Upper lobe of left lung (tissue), 6 donors: ENCODE measurements at regions not wholly inside any gene's neighbourhood (a gene's known extent, or its start where the extent isn't known, plus 50 kb on each side); places are given as distances from the start of the nearest gene placed in this dataset.

Source experiments
- ATAC-seq, 2 donors: fragments of 200-7000 bp; cut with Tn5 transposase; one replicate each; pipeline ENCODE4 v1.9.1; 2022; ENCODE audit warnings: mild to moderate bottlenecking in 2 of 2, moderate library complexity in 2 of 2; ENCODE audit not compliant: low FRiP score in 2 of 2
- DNase-seq, 2 donors: peaks; one replicate each; pipeline ENCODE4 v3.0.0-alpha.2; 2019 to 2020
- H3K27ac ChIP-seq, 4 donors: fragments of 200-600 bp; sonication (generic); one replicate each; pipeline ENCODE4 v1.5.1; 2016 to 2019
- H3K27me3 ChIP-seq, 4 donors: fragments of 200-600 bp; sonication (generic); one replicate each; pipeline ENCODE4 v1.5.1; 2017 to 2019
- H3K36me3 ChIP-seq, 4 donors: fragments of 200-600 bp; sonication (generic); one replicate each; pipeline ENCODE4 v1.5.1; 2016 to 2019
- H3K4me1 ChIP-seq, 4 donors: fragments of 200-600 bp; sonication (generic); one replicate each; pipeline ENCODE4 v1.5.1; 2018 to 2019
- H3K4me3 ChIP-seq, 4 donors: fragments of 200-600 bp; sonication (generic); one replicate each; pipeline ENCODE4 v1.5.1; 2017 to 2019; ENCODE audit warnings: mild to moderate bottlenecking in 2 of 4, moderate library complexity in 1 of 4
- H3K9me3 ChIP-seq, 4 donors: fragments of 200-600 bp; sonication (generic); one replicate each; pipeline ENCODE4 v1.5.1; 2018 to 2019
- CTCF ChIP-seq, 6 experiments: fragments of 450-650 bp in 4 of 6; fragments of 200-600 bp in 2 of 6; sonication (generic) in 2 of 6; IDR thresholded peaks; one replicate each; pipeline ENCODE4 v1.5.1; 2016 to 2019; ENCODE audit warnings: antibody characterized with exemption in 6 of 6
- EP300 ChIP-seq, 4 donors: sonication (generic); formaldehyde crosslinking; IDR thresholded peaks; one replicate each; pipeline ENCODE4 v1.5.1; 2017; ENCODE audit warnings: antibody characterized with exemption in 4 of 4, control low read depth in 2 of 4
- POLR2A ChIP-seq, 4 donors: fragments of 450-650 bp; IDR thresholded peaks; one replicate each; pipeline ENCODE4 v1.5.1; 2016 to 2017; ENCODE audit warnings: antibody characterized with exemption in 4 of 4, mild to moderate bottlenecking in 2 of 4
- POLR2AphosphoS5 ChIP-seq, 2 donors: sonication (generic); formaldehyde crosslinking; IDR thresholded peaks; one replicate each; pipeline ENCODE4 v1.5.1; 2017; ENCODE audit warnings: antibody characterized with exemption in 2 of 2
- WGBS, 2 donors: methylation state at CpG; one replicate each; pipeline ENCODE4 v1.1.5; 2017 to 2018; 5-methylcytosine and 5-hydroxymethylcytosine counted together
- donor health status: DM: no; HTN: no; CAD: no; lungs with moderate emphysema.
- donor health status: DM: no; HTN: yes; CAD: no; lungs with severe emphysema.

DNA sequence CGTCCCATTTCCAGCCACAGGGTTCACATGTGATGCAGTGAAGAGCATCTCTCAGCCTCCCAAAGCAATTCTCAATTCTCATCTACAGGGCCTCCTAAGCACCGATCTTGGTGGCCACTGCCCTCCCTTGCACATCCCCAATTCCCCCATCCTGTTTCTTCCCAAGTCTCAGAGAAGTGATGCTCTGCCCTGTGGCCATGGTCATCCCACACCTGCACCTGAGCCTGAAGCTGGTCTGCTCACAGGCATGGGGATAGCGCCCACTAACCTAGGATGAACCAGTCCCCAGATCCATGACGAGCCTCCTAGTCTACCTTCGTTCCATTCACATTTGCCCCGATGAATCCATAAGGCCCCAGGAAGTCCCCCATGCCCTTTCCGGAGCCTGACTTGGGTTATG lies 201.5 kb downstream of the UACA start:
- H3K4me1 ChIP-seq: peaks cover 11 to 15% (median 12%) of the 10 kb centered on the region in 4 donors
- H3K9me3 ChIP-seq: no peaks in the 10 kb centered on the region
- H3K4me3 ChIP-seq: no peak overlapping the region
- WGBS, 2 donors: 95 to 98% methylated on average over 7 of the region's 7 CpGs
- TF ChIP-seq POLR2A (IDR thresholded peaks at IDR 0.05): no peak
- TF ChIP-seq CTCF (IDR thresholded peaks at IDR 0.05): no peak
- TF ChIP-seq EP300 (IDR thresholded peaks at IDR 0.05): no peak
- no peak for ATAC-seq
- no peak overlapping the region for H3K27ac ChIP-seq
- no peak for DNase-seq
- H3K36me3 ChIP-seq: no peaks in the 10 kb centered on the region
- H3K27me3 ChIP-seq: no peaks in the 10 kb centered on the region

- Histone ChIP-seq H3K4me3 (no peak overlapping the region), H3K27ac (no peak overlapping the region), H3K36me3 (no peaks in the 10 kb centered on the region), H3K4me1 (peaks cover 11 to 15% (median 12%) of the 10 kb centered on the region in 4 donors), H3K9me3 (no peaks in the 10 kb centered on the region), H3K27me3 (no peaks in the 10 kb centered on the region)
- ATAC-seq (no peak), DNase-seq (no peak)
- no peak for TF ChIP-seq POLR2A (IDR thresholded peaks at IDR 0.05)
- no peak for TF ChIP-seq POLR2AphosphoS5 (IDR thresholded peaks at IDR 0.05)
- no peak for TF ChIP-seq EP300 (IDR thresholded peaks at IDR 0.05)
- 72 to 80% methylated on average over 4 of the region's 4 CpGs for WGBS, 2 donors
Observed at GRCh38 chr15:70560617-70561328, 202.6 kb downstream of the UACA start.

DNA sequence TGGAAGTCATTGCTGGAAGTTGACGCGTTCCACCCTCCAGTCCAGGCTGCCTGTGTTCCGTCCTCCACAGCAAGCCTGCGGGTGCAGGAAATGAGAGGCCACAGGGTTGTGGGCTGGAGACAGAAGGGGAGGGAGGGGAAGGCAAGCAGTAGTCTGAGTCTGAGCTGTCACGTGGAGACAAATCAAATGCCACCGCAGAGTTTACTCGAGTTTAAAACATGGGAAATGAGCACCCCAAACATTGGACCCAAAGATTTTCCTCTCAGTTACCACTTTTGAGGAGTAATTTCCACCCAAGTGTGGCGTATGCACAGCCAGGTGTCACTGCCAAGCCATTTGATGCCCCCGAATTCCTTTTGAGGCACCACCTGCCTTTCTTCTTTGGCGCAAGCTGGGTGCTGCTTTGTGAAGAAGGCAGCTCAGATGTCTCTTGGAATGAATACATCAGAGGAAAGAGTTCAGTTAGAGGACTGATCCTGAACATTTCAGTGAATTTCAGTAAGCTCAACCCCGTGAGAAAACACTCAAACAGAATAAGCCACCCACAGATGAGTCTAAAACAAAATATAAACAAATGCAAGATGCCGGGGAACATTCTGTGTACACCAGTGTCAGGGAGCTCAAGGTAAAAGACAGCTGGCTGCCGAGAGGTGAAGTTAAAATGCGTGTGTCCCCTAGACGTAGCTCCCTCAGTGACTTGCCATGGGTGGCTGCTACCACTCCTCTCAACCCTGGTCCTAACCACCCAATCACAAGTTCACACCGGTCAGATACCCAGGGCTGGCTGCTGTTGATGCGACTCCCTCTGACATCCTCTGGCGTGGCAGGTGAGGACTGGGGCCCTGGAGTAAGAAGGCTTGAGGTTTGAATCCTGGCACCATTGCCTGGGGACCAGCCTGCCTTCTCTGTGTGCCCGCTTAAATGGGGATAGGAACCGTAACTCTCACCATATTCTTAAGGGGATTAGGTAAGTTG lies 203.8 kb downstream of the UACA start:
- DNase-seq: peak in 1 of 2 donors; percentile 42
- ATAC-seq: peak in 1 of 2 donors; percentile 59
- Histone ChIP-seq H3K27me3 (no peaks in the 10 kb centered on the region), H3K27ac (peak overlapping the region in 1 of 4 donors; percentile 12), H3K4me3 (peak overlapping the region in 1 of 4 donors; percentile 10), H3K4me1 (peaks cover 11 to 15% (median 12%) of the 10 kb centered on the region in 4 donors), H3K36me3 (no peaks in the 10 kb centered on the region), H3K9me3 (no peaks in the 10 kb centered on the region)
- TF ChIP-seq CTCF (IDR thresholded peaks at IDR 0.05): no peak
- no peak for TF ChIP-seq POLR2A (IDR thresholded peaks at IDR 0.05)
- no peak for TF ChIP-seq EP300 (IDR thresholded peaks at IDR 0.05)
- TF ChIP-seq POLR2AphosphoS5 (IDR thresholded peaks at IDR 0.05): no peak
- 47 to 49% methylated on average over 18 to 20 of the region's 20 CpGs for WGBS, 2 donors

DNA sequence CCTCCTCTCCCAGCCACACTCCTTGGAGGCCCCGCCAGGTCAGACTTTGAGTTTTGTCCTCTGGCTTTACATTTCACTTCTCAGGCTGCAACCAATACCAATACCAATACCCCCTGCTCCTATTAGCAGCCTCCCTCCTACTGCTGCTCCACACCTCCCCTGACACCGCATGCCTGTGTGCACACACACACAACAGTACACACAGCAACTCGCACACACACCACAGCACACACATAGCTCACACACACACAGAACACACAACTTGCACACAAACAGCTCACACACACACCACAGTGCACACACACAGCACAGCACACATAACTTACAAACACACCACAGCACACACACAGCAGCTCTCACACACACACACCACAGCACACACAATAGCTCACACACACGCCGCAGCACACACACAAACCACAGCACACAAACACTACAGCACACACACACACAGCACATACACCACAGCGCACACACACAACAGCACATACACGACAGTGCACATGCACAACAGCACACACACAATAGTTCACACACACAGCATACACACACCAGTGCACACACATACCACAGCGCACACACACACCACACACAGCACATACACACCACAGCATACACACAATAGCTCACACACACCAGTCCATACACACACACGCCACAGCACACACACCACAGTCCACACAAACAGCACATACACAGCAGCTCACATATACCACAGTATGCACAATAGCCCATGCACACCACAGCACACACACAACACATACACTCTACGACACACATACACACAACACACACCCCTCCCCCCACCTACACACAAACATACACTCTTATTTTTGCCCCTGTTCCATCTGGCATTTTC lies 204.7 kb downstream of the UACA start:
- TF ChIP-seq POLR2AphosphoS5 (IDR thresholded peaks at IDR 0.05): no peak
- TF ChIP-seq POLR2A (IDR thresholded peaks at IDR 0.05): no peak
- no peak for TF ChIP-seq EP300 (IDR thresholded peaks at IDR 0.05)
- no peak for TF ChIP-seq CTCF (IDR thresholded peaks at IDR 0.05)
- H3K9me3 ChIP-seq: no peaks in the 10 kb centered on the region
- no peaks in the 10 kb centered on the region for H3K27me3 ChIP-seq
- 85 to 89% methylated on average over 10 of the region's 10 CpGs for WGBS, 2 donors
- peak overlapping the region in 1 of 4 donors; percentile 12 for H3K27ac ChIP-seq
- peak overlapping the region in 1 of 4 donors; percentile 10 for H3K4me3 ChIP-seq
- peaks cover 11 to 15% (median 12%) of the 10 kb centered on the region in 4 donors for H3K4me1 ChIP-seq
- peak in 1 of 2 donors; percentile 8 for ATAC-seq
- DNase-seq: no peak
- H3K36me3 ChIP-seq: no peaks in the 10 kb centered on the region
